RWPE1 (cell line): ENCODE measurements at regions not wholly inside any gene's neighbourhood (a gene's known extent, or its start where the extent isn't known, plus 50 kb on each side); places are given as distances from the start of the nearest gene placed in this dataset.

Experiments used
- CTCF ChIA-PET: fragments of 350-600 bp; sonication (Branson Sonifier 250); formaldehyde crosslinking; extraction: SDS; loops from one replicate; lab custom pipeline; 2021; lab: Yijun Ruan, JAX
- POLR2A ChIA-PET: fragments of 400-600 bp; formaldehyde crosslinking; extraction: SDS; loops from one replicate; lab custom pipeline; 2020; ENCODE audit warnings: antibody characterized with exemption; ENCODE audit not compliant: low non-redundant PET; lab: Yijun Ruan, JAX
- DNase-seq: peaks from one replicate; pipeline ENCODE4 v3.0.0; 2012; ENCODE audit warnings: low spot score
- H3K27ac ChIP-seq: fragments of 450-650 bp; 2 replicates; pipeline ENCODE4 v1.5.1; 2017
- CTCF ChIP-seq: fragments of 450-650 bp; conservative IDR thresholded peaks from 2 replicates; pipeline ENCODE4 v1.5.1; 2017; ENCODE audit warnings: low read depth, mild to moderate bottlenecking

GRCh38 chr4:74598611-74599325 is 153.8 kb downstream of the AREG start:
- CTCF ChIA-PET, result no interaction called here
- no peak overlapping the region for H3K27ac ChIP-seq
- TF ChIP-seq CTCF, result no peak
- POLR2A ChIA-PET, result no interaction called here
- DNase-seq, result no peak

DNA sequence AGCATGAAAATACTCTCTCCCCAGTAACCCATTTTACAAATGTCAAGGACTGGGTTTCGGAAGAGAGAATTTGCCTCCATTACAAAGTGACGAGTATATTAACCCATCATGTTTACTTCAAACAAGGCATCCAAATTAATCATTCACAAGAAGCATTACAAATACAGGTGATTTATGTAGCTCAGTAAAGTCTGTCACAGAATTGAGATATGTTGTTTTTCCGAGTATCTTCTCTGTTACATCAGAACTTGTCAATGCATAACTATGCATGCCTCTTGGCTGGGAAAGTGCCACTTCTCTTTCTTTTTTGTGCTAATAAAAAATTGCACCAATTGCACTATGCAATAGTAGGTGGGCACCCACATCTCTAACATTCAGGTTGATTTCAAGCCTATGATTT is 158.2 kb downstream of the AREG start:
- POLR2A ChIA-PET, result no interaction called here
- CTCF ChIA-PET, result interaction anchor here (0.6 kb wide), 2 partner anchors 37 to 720 kb away, joined by 3 to 4 read pairs; no protein-coding TSS in a partner anchor
- DNase-seq, result no peak
- TF ChIP-seq CTCF, result no peak
- H3K27ac ChIP-seq, result no peak overlapping the region

GRCh38 chr4:74608151-74608949 is 163.4 kb downstream of the AREG start:
- DNase-seq, result peak; percentile 57
- ChIA-PET POLR2A (no interaction called here), CTCF (no interaction called here)
- no peak for TF ChIP-seq CTCF
- no peak overlapping the region for H3K27ac ChIP-seq

DNA sequence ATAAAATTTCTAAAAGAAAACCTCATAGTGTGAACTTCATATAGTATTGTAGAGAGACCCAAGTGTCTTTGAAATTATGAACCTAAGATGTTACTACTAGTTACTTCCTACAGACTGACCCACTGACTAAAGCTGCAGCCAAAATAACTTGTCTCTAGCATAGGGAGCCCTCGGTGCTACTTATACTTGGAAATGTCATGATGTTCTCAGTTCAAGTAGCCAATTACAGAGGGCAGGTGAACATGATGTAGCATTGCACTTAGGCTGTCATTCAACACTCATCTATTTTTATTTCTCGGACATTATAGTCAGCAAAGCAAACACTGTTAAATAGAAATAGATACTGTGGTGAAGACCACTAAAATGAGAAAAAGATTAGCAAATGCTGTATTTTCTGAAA is 165.6 kb downstream of the AREG start:
- H3K27ac ChIP-seq, result no peak overlapping the region
- no peak for DNase-seq
- CTCF ChIA-PET, result interaction anchor here (0.6 kb wide), 1 partner anchor 30 kb away, joined by 3 read pairs; no protein-coding TSS in a partner anchor
- POLR2A ChIA-PET, result no interaction called here
- TF ChIP-seq CTCF, result no peak

- ChIA-PET POLR2A (no interaction called here), CTCF (interaction anchor here (0.7 kb wide), 1 partner anchor 88 kb away, joined by 3 read pairs; no protein-coding TSS in a partner anchor)
- DNase-seq, result no peak
- no peak overlapping the region for H3K27ac ChIP-seq
- TF ChIP-seq CTCF, result no peak
Measured at GRCh38 chr4:74612837-74613236, 167.9 kb downstream of the AREG start.

GRCh38 chr4:74613266-74613665 is 168.3 kb downstream of the AREG start:
- no peak for TF ChIP-seq CTCF
- H3K27ac ChIP-seq, result no peak overlapping the region
- no peak for DNase-seq
- CTCF ChIA-PET, result interaction anchor here (0.6 to 0.7 kb wide), 2 partner anchors 35 to 87 kb away, joined by 3 to 6 read pairs; no protein-coding TSS in a partner anchor
- POLR2A ChIA-PET, result no interaction called here
